OCI-LY1 (cell line): ENCODE measurements at regions not wholly inside any gene's neighbourhood (a gene's known extent, or its start where the extent isn't known, plus 50 kb on each side); places are given as distances from the start of the nearest gene placed in this dataset.

Experiments
- CTCF ChIP-seq: fragments of 200-600 bp; sonication (generic), shearing (Covaris generic); IDR thresholded peaks from 2 replicates; pipeline ENCODE4 v1.5.1; 2017; ENCODE audit warnings: mild to moderate bottlenecking, antibody characterized with exemption, low read length, moderate library complexity, mixed read lengths
- EZH2 ChIP-seq: fragments of 200-600 bp; sonication (generic), shearing (Covaris generic); IDR thresholded peaks from 2 replicates; pipeline ENCODE4 v1.8.0; 2017; ENCODE audit warnings: borderline replicate concordance, mixed run types, mild to moderate bottlenecking, antibody characterized with exemption, low read length, moderate library complexity, mixed read lengths

GRCh38 chr14:86003998-86004397 is 474.1 kb downstream of the FLRT2 start:
- TF ChIP-seq CTCF (no peak), EZH2 (no peak)
